NCI-H510A (cell line): ENCODE measurements at regions not wholly inside any gene's neighbourhood (a gene's known extent, or its start where the extent isn't known, plus 50 kb on each side); places are given as distances from the start of the nearest gene placed in this dataset.
"Not testable (repeated sequence)": the region's sequence is repeated elsewhere in the genome, so short reads cannot be mapped to it uniquely, and the experiment has no call there.

Experiments
- DNase-seq: peaks from one replicate; lab custom pipeline; 2025; lab: John Stamatoyannopoulos, UW

DNA sequence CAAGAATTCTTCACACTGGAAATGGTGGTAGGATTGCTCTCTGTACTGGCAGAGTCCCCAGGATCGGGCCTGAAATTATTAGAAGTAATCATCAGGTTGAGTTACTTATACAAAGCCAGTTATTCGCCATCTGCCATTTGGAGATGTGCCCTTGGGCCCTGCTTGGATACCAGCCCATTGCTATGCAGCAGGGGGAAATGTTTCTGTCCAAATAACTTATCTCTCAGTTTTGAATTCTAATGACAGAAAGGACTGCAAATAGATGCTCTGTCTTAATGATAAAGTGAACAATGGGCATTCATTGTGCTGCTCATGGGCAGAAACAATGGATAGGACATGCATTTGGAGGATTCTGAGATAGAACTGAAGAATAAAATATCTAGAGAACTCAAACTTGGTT lies 139.1 kb upstream of the PELI2 start:
- no peak for DNase-seq

DNA sequence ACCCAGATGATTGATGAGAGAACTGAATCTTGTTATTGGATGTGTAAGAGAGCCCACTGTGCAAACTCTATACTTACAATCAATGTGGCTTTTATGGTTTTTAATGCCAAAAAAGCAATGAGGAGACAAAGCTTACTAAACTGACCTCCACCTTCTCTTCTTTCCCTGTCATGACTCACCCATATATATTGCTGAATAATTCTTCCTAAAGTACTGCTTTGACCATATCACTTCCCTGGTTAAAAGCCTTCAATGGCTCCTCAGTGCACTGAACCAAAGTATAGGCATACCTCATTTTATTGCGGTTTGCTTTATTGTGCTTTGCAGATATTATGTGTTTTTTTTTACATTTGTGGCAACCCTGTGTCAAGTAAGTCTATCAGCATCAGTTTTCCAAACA lies 138.4 kb upstream of the PELI2 start:
- DNase-seq, result no peak

DNA sequence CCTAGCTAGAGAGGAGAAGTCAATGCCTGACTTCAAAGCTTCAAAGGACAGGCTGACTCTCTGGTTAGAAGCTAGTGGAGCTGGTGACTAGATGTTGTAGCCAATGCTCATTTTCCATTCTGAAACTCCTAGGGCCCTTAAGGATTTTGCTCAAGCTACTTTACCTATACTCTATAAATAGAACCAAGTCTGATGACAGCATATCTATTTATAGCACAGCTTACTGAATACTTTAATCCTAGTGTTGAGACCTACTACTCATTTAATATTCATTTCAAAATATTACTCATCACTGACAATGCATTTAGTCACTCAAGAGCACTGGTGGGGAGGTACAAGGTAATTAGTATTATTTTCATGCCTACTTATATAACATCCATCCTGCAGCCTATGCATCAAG lies 137.2 kb upstream of the PELI2 start:
- DNase-seq, result no peak

DNA sequence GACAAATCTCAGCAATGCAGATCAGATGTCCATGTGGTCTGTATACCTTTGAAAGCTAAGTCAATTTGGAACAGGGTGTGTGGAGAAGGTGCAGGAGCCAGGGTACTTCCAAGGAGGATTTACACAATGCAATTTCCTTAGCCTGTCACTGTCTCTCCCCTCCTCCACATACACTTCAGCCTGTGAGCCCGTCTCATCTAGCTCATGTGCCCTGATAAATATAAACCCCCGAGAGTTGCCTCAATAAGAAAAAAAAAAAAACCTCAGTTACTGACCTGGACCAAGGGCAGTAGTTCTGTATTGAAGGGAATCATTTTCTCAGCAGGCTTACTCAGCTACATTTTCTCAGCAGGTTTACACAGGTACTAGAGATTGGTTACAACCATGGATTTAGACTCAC lies 132.1 kb upstream of the PELI2 start:
- no peak for DNase-seq

DNA sequence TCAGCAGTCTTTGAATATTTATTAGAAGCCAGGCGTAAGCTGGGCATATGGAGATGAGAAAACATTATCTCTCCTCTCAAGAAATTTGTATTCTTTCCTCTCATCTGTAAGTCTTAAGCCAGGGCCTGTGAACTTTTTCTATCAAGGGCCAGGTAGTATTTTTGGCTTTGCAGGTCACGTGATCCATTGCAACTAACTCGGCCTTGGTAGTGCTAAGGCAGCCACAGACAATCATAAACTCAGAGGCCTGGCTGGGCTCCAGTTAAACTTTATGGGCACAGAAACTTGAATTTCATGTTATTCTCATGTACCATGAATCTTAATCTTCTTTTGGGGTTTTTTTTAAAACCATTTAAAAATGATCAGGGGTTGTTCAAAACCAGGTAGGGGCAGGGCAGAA lies 117.4 kb upstream of the PELI2 start:
- no peak for DNase-seq

DNA sequence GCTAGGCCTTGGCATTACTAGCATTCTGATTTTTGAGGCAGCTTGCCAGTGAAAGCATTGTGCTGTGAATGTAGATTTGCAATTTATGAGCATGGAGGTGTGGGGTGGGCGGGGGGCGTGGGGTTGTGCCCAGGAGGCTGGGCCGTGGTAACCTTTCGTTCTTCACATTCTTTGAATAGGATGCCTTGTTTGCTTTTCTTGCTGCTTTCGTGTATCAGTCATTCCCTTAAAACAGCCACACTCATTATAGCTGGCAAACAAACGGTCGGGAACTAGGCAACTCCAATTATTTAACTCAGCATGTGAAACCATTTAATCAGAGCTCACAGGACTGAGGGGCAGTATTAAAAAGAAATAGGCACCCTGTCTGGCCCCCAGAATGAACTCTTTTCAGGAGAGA lies 115.9 kb upstream of the PELI2 start:
- no peak for DNase-seq

DNA sequence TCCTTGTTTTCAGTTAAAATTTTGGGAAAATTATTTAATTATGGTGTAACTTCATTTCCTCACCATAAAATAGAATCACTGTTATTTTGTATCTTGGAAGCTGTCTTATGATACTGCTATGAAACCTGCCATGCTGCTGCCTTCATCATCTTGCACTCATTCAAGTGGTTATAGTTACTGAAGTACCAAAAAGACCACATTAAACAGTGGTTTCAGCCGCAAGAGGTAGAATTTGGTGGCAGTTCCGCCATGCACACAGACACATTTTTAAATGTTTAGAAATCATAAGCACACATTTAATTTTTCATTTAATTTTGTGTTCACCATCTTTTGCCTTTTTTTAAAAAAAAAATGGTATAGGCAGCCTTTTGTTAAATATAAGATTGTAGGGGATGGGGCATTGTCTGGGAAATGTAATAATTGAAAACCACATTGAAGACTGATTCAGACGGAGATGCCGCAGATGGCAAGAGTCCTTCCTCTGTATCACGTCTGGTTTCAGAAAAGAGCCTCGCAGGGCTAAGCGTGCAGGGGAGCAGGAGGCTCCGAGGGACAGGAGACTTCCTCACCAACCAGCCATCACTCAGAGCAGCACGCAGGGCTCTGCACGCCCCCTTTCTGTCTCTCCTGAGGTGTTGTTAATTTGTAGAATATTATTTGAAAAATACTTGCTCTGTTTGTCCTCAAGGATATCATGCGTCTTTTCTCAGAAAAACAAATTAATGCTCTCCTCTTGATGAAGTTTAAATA lies 115.2 kb upstream of the PELI2 start:
- DNase-seq, result no peak

DNA sequence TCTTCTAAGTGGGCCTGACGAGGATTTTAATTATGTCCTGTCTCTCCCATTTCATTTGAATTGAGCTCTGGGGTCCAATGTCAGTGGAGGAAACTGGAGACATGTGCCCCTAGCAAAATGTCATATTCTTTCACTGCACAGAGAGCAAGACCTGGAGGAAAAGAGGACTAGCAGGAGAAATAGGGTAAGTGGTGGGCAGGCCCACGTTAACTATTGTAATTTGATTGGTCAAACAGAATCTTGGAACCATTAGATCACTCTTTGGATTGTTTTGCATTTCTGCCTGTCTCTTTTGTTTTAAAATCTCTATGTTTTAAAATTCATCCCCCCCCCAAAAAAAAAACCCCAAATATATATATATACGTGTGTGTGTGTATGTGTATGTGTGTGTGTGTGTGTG lies 113.9 kb upstream of the PELI2 start:
- DNase-seq, result no peak

DNA sequence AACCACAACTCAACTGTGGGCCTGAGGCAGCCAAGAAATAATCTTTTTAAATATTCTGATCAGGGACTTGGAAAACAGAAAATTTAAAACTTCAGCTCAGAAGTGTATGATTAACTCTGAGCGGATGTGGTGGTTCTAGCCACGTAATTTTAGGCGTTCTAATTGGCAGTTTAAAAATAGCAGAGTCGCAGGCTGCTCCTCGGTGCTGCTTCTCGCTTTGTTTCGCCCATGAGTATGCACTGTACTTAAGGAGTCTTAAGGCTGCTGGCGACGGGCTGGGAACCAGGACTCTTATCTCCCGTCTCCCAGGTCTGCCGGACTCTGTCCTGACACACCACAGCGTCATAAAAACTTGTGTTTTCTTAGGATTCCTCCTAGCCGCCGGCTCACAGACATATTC lies 113.4 kb upstream of the PELI2 start:
- no peak for DNase-seq

DNA sequence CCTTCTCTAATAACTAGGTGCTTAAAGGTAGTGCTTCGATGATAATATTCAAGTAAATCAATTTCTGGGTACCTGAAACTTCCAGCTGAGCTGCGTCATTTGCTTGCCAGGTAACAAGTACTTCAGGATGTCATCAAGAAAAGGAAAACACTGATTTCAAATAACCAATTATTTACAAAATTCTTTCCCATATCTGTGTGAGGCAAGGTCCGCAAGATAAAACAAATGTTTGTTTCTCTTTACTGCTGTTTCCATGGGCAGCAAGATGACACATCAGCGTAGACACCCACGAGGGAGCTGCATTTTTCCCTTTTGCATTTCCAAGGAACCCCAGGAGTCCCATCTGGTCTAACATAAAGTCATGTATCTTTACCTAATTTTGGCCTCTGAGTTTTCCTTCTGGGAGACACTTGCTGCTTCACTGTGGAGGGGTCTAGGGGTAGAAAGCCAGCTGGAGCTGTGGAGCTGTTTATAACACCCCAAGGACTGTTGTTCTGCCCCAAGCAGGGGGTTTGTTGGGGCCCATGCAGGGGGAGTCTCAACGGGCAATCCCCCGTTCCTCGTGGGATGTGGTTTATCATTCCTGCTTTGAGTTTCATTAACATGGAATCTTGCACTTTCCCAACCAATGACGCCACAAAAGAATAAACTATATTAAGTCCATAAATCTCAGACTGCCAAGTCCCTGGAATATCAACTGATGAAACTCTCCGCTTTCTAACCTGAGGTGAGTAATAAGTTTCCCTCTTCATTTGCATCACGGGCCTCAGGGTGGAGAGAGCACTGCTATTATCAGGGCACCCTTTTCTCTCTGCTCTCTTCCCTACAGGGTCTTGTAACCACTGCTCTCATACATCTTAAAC lies 112.8 kb upstream of the PELI2 start:
- DNase-seq, result no peak

DNA sequence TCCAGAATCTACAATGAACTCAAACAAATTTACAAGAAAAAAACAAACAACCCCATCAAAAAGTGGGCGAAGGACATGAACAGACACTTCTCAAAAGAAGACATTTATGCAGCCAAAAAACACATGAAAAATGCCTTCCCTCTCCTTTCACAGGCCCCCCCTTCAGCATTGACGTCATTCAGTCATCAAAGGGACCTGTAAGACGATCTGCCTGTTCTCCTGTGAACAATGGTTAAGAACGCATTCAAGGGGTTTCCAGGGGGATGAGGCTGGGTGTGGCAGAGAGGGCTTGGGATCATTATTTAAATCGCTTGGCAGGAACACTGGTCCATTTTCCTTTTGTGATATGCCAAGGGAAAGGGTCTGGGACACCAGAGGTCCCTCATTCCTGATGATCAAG lies 110.7 kb upstream of the PELI2 start:
- DNase-seq, result not testable (repeated sequence)

DNA sequence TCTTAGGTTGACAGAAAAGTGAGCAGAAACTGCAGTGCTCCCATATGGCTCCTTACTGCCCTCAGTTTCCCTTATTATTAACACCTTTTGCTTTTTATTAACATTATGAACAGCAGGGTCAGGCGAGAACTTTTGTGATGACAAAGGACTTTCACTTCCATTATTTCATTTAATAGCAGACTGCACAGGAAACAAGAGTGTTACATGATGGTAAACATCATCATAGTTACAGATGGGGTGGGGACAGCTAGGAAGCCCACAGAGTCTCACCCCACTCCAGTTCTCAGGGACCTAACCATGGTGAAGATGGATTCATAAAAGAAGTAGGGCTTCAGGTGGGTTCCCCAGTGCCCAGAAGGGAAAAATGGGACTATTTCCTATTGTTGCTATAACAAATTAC lies 110.1 kb upstream of the PELI2 start:
- no peak for DNase-seq

DNA sequence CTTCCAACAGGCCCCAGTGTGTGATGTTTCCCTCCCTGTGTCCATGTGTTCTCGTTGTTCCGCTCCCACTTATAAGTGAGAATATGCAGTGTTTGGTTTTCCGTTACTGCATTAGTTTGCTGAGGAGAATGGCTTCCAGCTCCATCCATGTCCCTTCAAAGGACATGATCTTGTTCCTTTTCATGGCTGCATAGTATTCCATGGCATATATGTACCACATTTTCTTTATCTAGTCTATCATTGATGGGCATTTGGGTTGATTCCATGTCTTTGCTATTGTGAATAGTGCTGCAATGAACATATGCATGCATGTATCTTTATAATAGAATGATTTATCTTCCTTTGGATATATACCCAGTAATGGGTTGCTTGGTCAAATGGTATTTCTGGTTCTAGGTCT lies 109.5 kb upstream of the PELI2 start:
- DNase-seq, result not testable (repeated sequence)

DNA sequence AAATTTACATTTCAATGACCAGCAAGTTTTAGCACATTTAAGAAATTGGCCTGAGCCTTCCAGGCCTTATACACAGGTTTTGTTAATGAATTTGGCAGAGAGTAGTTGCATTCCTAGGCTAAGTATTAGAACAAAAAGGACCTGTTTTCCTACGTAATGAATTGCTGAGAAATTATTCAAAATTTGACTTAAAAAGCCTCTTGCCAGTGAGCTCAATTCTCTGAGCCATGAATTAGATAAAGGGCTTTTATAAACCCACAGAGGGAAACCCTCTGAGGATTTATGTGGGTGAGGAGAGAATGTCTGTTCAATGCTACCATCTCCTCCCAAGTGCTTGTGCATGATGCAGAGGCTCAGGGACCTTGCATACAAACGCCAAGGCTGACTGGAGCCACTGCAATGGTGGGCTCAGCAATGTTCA lies 94.5 kb upstream of the PELI2 start:
- DNase-seq, result no peak

DNA sequence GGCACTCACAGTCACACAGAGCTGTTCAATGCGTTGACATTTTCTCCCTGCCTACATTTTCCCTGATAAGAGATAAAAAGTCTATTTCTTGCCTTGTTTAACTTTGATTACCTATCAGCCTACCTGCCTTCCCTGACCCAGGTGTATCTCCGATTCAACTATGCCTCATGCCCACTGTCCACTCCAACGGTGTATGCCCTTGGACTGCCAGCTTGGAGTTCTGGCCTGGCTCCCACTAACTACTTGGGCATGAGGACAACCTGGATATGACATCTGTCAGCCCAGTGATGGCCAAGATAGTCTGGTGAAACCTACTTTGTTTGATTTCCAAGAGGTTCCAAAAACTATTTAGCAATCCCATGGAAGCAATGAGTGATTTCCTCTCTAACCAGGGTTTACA lies 93.0 kb upstream of the PELI2 start:
- no peak for DNase-seq

DNA sequence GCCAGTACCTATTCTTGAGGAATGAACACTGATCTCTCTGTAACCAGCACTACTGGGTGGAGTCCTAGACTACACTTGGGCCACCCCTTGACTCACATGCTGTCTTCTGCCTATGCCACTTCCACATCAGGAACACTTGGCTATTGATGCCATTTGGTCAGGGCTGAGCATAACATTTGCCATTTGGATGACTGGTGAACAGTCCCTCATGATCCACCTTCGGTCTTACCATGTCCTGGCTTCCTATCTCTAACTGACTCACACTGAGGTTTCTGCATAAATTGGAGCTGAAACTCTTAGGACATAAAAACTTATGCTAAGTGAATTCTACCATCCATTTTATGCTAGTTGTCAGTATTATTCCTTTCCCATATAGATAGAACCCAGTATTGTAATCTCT lies 91.7 kb upstream of the PELI2 start:
- DNase-seq, result no peak

DNA sequence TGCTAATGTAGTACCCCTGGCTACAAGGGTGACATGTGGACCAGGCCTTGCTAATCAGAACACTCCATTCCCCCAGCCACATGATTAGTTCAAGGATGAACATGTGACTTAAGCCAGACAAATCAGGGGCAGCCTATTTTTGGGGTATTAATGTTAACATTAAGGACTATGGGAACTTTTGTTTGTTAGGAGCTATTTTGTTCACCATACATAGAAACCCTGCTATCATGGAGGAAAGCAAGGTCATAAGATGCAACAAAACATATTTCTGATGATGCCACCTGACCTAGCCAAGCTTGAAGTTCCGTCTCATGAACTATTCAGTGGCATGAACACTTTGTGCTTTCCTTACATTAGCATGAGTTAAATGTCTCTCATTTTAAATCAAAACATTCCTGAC lies 90.8 kb upstream of the PELI2 start:
- no peak for DNase-seq

DNA sequence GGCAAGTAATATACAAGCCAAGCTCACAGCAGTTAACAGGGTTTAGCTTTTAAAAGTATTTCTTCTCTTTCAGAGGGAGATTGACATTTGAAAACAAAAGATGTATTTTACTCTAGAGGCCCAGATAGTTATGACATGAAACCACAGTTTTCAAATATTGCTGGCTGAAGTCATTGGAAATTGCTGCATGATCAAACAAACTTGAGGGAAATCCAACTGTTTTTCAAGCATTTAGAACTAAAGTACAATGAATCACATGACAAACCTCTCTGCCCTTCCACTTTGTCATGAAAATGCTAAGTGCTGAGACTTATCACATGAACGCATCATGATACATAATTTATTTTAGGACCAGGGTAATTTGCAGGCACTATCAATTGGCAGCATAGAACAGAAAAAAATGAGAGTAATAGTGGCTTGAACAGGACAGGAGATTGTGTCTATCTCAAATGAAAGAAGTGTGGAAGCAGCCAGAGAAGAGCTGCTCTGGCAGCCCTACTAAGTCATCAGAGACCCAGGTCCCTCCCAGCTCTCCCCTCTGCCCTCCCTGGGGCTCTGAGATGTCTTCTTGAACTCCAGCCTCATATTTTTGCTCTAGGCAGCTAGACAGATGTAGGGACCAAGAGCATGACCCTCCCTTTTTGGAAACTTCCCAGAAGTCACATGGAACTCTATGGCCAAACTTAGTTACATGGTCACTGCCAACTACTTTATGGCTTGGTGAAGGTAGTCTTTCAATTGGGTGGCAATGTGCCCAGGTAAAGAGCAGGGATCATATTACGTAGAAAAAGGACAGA lies 90.1 kb upstream of the PELI2 start:
- DNase-seq, result no peak

DNA sequence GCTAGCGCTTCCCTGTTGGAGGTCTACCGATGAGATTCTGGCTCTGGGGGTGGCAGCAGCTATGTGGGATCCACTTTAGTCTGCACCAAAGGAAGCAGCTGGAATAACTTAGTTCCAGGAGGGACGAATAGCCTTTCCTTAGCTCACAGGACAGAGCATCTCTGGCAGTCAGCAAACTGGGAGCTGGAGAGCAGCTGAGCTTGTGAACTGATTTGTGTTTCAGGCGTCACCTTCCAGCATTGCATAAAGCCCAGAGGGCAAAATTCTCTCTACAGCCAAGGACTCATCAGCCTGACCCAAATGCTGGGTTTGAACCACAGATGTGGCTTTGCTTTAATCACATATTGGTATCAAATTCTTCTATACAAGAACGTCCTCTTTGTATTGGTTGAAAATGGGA lies 81.9 kb upstream of the PELI2 start:
- no peak for DNase-seq

DNA sequence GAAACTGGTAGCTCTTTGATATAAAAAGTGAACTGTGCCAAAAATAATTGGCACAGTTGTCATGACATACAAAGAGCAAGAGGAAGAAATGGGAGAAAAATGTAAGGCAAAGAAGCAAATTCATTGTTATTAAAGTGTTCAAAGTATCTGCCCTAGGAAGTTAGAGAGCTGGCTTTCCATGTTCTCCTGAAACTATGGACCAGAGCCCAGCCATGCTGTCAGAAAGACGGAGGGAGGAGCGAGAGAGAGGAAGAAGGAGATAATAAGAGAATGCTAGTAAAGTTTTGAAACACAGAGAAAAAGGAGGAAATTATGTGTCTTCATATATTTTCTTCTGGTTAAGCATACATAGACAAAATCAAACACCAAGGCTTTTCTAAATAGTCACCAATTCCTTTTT lies 78.1 kb upstream of the PELI2 start:
- DNase-seq, result no peak

DNA sequence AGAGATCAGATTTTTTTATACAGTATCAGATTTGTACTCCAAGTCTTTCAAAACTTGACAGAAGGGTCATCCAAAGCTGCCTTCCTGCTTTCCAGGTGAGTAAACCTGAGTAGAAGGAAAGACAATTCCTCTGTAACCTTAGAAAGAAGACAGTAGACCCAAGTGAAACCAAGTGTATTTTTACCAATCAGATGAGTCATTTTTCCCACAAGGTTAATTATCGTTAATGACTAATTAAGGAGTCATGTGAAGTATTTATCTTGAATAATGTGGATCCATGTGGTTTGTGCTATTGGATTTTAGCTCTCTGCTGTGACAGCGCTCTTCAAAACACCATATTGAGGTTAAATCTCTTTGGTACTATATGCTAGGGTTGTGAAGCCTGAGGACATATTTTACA lies 74.0 kb upstream of the PELI2 start:
- DNase-seq, result no peak

DNA sequence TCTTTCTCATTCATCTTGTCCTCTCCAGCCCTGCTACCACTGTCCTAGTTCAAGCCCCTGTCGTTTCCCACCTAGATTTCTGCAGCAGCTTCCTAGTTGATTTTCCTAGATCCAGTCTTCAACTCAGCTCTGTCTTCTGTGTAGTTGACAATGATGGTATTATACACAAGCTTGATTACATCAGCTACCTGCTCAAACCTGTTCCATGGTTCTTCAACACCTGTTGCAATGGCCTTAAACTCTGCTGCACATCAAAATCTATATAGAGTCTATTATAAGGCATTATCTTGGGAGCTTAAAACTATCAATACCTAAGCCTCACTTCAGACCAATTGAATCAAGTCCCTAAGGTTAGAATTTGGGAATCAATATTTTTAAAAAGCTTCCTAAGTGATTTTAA lies 71.7 kb upstream of the PELI2 start:
- no peak for DNase-seq

DNA sequence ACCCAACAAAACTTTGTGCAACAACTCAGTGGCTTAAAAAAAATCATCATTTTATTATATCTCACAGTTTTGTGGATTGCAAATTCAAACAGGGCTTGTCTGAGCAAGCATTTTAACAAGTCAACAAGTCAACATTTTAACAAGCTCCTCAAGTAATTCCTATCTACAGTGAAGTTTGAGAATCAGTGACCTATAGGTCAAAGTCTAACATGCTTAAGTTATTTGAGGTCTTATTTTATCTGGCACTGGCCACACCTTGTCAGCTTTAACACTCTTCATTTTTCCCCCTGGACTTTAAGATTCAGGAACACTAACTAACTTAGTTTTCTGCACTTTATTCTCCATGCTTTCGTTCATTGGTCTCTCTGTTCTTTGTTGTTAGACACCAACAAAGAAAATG lies 71.2 kb upstream of the PELI2 start:
- DNase-seq, result no peak
